HG02798 (cell line): ENCODE measurements at regions not wholly inside any gene's neighbourhood (a gene's known extent, or its start where the extent isn't known, plus 50 kb on each side); places are given as distances from the start of the nearest gene placed in this dataset.
"Not testable (repeated sequence)": the region's sequence is repeated elsewhere in the genome, so short reads cannot be mapped to it uniquely, and the experiment has no call there.

ENCODE experiments used
- ATAC-seq: cut with Tn5 transposase; IDR thresholded peaks from one replicate; pipeline ENCODE4 v1.9.1; 2021; ENCODE audit warnings: mild to moderate bottlenecking; ENCODE audit not compliant: unreplicated experiment, poor library complexity

DNA sequence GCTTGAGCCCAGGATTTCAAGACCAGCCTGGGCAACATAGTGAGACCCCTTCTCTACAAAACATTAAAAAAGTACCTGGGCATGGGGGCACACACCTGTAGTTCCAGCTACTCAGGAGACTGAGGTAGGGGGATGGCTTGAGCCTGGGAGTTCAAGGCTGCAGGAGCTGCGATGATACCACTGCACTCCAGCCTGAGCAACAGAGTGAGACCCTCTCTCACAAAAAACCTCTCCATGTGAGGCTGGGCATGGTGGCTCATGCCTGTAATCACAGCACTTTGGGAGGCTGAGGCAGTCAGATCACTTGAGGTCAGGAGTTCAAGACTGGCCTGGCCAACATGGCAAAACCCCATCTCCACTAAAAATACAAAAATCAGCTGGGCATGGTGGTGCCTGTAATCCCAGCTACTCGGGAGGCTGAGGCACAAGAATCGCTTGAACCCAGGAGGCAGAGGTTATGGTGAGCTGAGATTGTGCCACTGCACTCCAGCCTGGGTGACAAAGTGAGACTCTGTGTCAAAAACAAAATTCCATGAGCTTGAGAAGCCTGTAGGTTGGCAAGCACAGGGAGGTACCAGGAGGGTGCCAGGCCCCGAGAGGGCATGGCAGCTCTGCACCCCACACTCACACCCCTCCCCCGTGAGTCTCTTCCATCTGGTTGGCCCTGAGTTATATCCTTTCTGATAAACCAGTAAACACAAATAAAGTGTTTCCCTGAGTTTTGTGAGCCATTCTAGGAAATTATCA is 88.8 kb downstream of the KCNJ18 start:
- ATAC-seq = not testable (repeated sequence)

DNA sequence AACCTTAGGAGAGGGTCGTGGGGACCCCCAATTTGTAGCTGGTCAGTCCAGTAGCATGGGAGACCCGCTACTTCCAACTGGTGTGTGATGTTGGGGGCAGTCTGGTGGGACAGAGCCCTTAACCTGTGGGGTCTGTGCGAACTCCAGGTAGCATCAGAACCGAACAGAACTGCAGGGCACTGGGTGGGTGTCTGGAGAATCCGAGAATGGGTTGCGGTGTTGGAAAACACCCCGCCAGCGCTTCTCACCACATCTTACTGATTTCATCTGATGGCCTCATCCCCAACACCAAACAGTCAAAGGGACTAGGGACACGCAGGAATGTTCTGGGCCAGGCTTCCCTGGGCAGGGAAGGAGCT is 89.3 kb downstream of the KCNJ18 start:
- not testable (repeated sequence) for ATAC-seq

DNA sequence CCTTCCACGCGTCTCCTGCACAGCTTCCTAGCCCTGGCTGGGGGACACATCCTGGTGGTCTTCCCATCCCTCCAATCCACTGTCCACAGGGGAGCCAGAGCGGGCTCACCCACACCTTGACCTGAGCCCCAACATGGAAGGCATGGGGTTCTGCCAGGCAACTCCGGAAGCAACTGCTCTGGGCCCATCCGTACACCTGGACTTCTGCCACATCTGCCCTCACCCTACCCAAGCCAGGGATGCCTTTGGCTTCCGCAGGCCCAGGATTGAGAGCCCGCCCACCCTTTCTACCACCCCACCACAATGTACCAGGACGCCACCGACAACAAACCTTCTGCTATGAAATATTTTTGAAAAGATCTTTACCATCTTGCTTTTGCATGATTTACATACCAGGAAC is 89.8 kb downstream of the KCNJ18 start:
- not testable (repeated sequence) for ATAC-seq

DNA sequence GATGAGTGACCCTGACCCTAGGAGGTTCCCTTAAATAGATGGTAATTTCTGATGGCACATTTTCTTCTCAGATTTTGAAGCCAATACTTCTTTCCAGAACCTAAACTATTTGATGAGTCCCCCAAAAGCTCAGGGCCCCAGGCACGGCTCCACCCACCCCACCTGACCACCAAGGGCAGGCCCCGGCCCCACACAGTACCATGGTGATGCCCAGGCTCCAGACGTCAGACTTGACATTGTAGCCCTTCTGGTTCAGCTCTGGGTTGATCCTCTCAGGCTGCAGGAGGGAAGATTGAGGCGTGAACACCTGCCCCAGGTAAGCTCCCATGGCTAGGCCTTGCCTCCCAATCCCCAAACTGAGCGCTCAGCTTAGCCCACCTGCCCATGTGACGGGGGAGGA is 90.3 kb downstream of the KCNJ18 start:
- not testable (repeated sequence) for ATAC-seq

DNA sequence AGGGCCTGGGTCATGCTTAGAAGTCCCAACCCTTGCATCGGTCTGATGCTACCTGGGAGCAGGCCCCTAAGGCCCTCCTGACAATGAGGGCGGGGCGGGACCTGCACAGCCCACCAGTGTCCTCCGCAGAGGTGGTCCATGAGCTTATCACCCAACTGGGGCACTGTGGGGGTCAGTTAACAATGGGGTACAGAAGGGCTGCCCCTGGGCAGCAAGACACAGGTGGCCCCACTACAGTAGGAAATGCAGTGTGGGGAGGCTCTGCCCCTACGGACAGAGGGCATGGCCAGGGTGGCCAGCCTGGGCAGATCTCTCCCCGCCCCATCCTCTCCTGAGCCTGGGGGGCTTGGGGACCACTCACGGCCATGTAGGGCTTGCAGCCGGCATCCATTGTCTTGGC is 90.7 kb downstream of the KCNJ18 start:
- not testable (repeated sequence) for ATAC-seq

DNA sequence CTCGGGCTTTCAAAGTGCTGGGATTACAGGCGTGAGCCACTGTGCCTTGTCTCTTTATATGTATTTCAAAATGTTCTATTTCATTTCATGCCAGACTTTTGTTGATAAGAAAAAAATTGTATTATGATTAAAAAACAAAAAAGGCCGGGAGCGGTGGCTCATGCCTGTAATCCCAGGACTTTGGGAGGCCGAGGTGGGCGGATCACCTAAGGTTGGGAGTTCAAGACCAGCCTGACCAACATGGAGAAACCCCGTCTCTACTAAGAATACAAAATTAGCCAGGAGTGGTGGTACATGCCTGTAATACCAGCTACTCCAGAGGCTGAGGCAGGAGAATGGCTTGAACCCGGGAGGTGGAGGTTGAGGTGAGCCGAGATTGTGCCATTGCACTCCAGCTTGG is 121.9 kb downstream of the KCNJ18 start:
- ATAC-seq = not testable (repeated sequence)

DNA sequence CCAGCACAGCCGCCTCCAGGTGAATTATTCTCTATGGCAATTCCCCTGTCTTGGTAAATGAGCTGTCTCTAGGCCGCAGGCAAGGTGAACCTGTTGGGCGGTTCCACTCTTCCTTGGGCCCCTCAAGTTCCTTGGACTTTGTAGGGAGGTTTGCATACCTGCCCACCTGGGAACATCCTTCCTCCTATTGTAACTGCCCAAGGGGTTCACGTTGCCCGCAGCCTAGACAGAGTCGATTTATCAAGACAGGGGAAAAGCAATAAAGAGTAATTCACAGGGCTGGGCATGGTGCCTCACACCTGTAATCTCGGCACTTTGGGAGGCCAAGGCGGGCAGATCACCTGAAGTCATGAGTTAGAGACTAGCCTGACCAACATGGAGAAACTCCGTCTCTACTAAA is 122.5 kb downstream of the KCNJ18 start:
- no peak for ATAC-seq

DNA sequence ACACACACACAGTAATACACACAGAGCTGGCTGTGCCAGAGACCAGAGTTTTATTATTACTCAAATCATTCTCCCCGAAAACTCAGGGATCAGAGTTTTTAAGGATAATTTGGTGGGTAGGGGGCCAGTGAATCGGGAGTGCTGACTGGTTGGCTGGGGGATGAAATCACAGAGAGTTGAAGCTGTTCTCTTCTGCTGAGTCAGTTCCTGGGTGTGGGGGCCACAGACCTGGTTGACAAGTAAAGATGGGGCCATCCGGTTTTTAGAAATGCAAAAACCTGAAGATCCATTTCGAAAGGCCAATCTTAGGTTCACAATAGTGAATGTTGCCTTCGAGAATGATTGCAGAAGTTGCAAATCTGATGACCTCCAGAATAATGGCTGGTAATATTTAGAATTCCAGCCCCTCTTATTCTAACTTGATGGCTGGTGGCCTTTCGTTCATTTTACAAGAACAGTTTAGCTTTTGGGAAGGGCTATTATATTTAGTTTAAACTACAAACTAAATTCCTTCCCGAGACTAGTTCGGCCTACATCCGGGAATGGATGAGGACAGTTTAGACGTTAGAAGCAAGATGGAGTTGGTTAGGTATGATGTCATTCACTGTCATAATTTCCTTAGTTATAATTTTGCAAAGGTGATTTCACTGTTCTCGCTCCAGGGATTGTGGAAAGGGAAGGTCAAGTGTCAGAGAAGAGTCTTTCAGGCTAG is 123.2 kb downstream of the KCNJ18 start:
- no peak for ATAC-seq

DNA sequence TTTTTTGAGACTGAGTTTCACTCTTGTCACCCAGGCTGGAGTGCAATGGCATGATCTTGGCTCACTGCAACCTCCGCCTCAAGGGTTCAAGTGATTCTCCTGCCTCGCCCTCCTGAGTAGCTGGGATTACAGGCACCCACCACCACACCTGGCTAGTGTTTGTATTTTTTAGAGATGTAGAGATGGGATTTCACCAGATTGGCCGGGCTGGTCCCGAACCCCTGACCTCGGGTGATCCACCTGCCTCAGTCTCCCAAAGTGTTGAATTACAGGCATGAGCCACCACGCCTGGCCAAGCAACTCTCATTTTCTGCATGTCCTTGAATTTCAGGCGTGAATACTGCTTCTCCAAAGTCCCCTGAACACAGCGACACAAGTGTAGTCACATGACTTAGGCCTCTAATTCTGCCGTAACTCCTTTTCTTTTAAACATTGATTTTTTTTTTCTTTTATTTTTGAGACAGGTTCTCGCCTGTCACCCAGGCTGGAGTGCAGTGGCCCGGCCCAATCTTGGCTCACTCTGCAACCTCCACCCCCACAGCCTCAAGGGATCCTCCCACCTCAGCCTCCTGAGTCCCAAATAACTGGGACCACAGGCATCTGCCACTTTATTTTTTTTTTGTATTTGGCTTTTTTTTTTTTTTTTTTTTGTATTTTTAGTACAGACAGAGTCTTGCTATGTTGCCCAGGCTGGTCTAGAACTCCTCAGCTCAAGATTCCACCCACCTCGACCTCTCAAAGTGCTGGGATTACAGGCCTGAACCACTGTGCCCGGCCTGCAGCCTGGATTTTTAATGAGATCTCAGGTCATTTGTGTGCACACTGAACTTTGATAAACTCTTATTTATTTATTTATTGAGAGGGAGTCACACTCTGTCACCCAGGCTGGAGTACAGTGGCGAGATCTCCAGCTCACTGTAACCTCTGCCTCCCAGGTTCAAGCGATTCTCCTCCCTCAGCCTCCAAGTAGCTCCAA is 124.6 kb downstream of the KCNJ18 start:
- ATAC-seq = no peak

DNA sequence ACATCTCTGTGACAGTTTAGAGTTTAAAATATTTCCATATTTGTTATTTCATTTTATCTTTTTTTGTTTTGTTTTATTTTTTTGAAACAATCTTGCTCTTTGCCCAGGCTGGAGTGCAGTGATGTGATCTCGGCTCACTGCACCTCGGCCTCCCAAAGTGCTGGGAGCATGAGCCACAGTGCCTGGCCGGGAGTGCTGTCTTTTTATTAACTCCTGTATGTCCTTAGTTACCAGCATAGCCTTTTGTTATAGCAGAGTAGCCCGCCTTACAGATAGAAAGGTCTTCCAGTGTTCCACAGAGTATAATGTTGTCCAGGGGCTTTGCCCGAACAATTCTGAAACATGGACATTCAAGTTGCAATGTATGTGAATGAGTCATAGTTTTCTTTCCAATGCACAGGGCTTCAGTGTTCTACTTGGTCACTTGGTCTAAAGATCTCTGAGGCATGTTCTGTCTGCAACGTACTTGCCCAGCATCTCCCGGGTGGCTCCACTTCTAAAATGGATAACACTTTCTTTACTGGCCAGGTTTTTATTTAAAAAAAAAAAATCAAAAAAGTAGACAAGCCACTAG is 125.6 kb downstream of the KCNJ18 start:
- no peak for ATAC-seq

DNA sequence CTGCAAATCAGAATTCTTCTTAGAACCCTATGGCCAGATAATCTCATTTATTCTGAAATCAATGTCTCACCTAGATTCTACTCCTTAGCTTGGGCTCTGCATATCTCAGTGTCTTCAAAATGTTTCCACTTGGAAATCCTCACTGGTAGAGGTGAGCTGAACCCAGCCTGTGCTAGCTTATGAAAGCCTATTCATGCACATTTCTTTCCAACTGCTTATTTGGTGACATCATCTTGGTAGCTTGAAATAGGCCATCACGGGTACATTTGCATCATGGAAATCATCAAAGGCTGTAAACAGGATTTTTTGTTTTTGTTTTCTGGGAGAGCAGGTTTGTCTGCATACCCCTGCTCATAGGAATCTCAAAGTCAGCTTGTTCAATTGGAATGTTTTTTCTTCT is 130.8 kb downstream of the KCNJ18 start:
- ATAC-seq = no peak

DNA sequence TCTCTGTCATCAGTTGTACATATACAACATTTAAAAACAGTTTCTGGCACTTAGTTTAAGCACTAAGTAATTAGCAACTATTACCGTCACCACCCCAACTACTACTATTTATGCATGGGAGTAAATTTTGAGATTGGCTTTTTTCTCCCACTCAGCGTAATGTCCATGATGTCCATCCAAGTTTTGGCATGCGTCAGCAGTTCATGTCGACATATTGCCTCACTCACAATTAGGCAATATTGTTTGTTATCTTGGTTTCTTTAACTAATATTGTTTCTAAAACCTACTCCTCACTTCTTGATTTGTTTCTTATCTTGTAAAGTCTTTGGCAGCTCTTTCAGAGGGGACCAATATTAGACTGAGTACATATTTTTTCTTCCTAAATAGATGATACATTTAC is 131.3 kb downstream of the KCNJ18 start:
- no peak for ATAC-seq

DNA sequence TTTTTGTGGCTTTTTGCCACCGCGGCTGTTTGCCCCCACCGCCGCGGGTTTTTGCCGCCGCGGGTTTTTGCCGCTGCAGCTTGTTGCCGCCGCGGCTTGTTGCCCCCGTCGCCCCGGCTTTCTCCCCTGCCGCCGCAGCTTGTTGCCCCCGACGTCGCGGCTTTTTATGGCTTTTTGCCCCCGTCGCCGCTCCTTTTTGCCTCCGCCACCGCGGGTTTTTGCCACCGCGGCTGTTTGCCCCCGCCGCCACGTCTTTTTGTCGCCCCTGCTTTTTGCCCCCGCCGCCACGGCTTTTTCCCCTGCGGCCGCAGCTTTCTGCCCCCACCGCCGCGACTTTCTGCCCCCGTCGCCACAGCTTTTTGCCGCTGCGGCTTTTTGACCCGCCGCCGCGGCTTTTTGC is 149.5 kb downstream of the KCNJ18 start:
- no peak for ATAC-seq

DNA sequence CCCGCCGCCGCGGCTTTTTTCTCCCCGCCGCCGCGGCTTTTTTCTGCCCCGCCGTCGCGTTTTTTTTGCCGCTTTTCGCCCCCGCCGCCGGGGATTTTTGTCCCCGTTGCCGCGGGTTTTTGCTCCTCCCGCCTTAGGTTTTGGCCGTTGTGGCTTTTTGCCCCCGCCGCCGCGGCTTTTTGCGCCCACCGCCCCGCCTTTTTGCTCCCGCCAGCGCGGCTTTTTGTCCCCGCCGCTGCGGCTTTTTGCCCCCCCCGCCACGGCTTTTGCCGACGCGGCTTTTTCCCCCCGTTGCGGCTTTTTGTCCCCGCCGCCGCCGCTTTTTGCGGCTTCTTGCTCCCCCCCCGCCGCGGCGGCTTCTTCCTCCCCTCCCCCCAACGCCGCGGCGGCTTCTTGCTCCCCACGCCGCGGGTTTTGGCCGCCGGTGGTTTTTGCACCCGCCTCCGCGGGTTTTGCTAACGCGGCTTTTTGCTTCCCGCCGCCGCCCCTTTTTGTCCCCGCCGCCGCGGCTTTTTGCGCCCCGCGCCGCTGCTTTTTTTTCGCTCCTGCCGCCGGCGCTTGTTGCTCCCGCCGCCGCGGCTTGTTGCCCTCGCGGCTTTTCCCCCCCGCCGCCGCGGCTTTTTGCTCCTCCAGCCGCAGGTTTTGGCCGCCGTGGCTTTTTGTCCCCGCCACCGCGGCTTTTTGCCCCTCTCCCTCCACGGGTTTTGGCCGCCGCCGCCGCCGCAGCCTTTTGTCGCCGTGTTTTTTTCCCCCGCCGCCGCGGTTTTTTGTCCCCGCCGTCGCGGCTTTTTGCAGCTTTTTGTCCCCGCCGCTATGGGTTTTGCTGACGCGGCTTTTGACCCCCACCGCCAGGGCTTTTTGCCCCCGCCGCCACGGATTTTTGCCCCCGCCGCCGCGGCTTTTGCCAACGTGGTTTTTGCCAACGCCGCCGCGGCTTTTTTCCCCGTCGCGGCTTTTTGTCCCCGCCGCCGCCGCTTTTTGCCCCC is 150.3 kb downstream of the KCNJ18 start:
- ATAC-seq = no peak

DNA sequence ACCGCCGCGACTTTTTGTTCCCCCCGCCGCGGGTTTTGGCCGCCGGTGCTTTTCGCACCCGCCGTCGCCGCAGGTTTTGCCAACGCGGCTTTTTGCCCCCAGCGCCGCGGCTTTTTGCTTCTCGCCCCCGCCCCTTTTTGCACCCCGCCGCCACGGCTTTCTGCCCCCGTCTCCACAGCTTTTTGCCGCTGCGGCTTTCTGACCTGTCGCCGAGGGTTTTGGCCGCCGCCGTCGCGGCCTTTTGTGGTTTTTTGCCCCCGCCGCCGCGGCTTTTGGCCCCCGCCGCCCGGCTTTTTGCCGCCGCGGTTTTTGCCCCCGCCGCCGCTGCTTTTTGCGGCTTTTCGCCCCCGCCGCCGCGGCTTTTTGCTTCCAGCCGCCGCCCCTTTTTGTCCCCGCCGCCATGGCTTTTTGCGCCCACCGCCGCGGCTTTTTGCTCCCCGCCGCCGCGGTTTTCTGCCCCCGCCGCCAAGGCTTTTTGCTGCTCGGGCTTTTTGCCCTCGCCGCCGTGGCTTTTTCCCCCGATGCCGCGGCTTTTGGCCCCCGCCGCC is 151.1 kb downstream of the KCNJ18 start:
- no peak for ATAC-seq

DNA sequence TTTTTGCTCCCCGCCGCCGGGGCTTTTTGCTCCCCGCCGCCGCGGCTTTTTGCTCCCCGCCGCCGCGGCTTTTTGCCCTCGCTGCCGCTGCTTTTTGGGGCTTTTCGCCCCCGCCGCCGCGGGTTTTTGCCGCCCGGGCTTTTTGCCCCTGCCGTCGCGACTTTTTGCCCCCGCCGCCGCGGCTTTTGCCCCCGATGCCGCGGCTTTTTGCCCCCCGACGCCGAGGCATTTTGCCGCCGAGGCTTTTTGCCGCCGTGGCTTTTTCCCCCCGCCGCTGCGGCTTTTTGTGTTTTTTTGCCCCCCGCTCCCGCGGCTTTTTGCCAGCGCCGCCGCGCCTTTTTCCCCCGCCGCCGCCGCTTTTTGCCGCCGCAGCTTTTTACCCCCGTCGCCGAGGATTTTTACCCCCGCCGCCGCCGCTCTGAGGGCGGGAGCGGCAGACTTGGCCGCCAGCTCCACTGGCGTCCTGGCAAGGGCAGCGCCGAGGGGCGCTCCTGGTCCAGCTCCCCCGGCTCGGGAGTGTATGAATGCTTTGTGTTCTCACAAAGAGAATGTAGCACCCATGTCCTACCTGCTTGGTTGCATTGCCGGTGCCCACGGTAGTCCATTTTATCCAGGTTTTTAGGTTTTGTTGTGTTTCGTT is 151.7 kb downstream of the KCNJ18 start:
- no peak for ATAC-seq

DNA sequence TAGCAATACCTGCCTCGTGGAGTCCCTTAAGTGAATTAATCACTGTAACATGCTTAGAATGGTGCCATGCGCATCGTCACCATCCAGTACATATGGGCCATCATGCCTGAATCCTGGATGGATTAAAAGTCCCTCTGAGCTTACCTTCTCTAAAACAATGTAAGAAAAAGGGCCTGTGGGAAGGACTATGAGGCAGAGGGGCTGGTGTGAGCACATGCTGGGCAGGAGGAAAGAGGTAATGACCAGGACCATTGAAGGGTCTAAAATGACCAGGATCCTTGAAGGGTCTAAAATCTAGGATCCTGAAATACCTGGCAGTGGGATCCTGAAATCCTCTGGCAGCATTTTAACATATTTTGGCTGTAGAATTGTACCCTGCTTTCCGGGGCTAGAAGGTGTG is 156.2 kb downstream of the KCNJ18 start:
- ATAC-seq = not testable (repeated sequence)

DNA sequence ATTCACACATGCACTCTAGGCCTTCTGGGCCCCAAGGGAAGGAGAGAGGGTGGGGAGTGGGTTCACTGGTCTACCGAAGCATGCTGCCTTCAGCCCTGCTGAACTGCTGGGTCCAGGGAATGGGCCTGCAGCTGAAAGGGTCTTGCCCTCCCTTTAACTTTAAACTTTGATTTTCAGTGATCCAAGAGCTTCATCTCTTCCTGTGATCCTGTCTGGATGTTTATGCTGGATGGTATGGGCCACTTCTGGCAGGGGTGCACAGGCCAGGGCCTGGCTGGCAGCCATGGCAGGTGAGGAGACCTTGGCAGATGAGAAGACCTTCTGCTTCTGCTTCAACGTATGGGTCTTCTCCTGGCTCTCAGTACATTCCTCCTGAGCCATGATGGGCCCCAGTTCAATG is 156.7 kb downstream of the KCNJ18 start:
- not testable (repeated sequence) for ATAC-seq

DNA sequence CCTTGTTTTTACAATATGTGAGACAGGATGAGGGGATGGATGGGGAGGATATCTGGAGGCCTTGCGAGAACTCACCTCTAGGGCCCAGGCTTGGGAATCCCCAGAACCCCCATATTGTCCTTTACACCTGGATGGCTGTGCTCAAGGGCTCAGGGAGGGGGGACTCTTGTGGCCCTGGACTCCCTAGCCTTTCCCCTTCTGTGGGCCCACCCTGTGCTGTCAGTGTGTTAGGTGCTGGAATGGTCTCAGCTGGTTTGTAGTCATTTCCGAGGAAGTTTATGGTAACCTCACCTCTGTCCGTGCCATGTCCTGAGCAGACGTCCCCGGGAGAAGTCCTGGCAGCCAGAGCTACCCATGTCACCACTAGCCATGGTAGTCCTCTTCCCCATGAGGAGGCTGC is 158.3 kb downstream of the KCNJ18 start:
- not testable (repeated sequence) for ATAC-seq
